Neural cell (in vitro differentiated cells): ENCODE measurements at regions not wholly inside any gene's neighbourhood (a gene's known extent, or its start where the extent isn't known, plus 50 kb on each side); places are given as distances from the start of the nearest gene placed in this dataset.
A peak's percentile ranks its signal among the peaks of the same experiment; 100 is the strongest.
"Not testable (repeated sequence)": the region's sequence is repeated elsewhere in the genome, so short reads cannot be mapped to it uniquely, and the experiment has no call there.

Experiments
- H2AFZ ChIP-seq: fragments of 200-600, 300-800 bp; sonication (generic), shearing (Covaris generic); 2 replicates; pipeline ENCODE4 v1.6.0; 2014; ENCODE audit warnings: low read depth, mild to moderate bottlenecking, antibody characterized with exemption, low read length, moderate library complexity
- H3F3A ChIP-seq: fragments of 200-600 bp; shearing (Covaris generic); 2 replicates; pipeline ENCODE4 v1.6.1; 2016; ENCODE audit warnings: mild to moderate bottlenecking, moderate library complexity, mixed read lengths, antibody characterized with exemption, low read length; ENCODE audit not compliant: insufficient read depth, poor library complexity, severe bottlenecking
- H3K27ac ChIP-seq: fragments of 200-600, 300-800 bp; sonication (generic), shearing (Covaris generic); 2 replicates; pipeline ENCODE4 v1.5.1; 2014; ENCODE audit warnings: mild to moderate bottlenecking, low read length, moderate library complexity
- H3K27me3 ChIP-seq: fragments of 300-800, 200-600 bp; sonication (generic), shearing (Covaris generic); 2 replicates; pipeline ENCODE4 v1.6.0; 2014; ENCODE audit warnings: mild to moderate bottlenecking, low read depth, low read length, moderate library complexity; ENCODE audit not compliant: insufficient read depth
- H3K36me3 ChIP-seq: fragments of 300-800, 200-600 bp; sonication (generic), shearing (Covaris generic); 2 replicates; pipeline ENCODE4 v1.5.1; 2014; ENCODE audit warnings: mild to moderate bottlenecking, antibody characterized with exemption, low read length, moderate library complexity; ENCODE audit not compliant: insufficient read depth
- H3K4me2 ChIP-seq: fragments of 300-800, 200-600 bp; sonication (generic), shearing (Covaris generic); 2 replicates; pipeline ENCODE4 v1.6.0; 2014; ENCODE audit warnings: mild to moderate bottlenecking, low read length
- H3K4me3 ChIP-seq: fragments of 300-800, 200-600 bp; sonication (generic), shearing (Covaris generic); 2 replicates; pipeline ENCODE4 v1.5.1; 2014; ENCODE audit warnings: mild to moderate bottlenecking, low read length, moderate library complexity
- H3K79me2 ChIP-seq: fragments of 200-600 bp; shearing (Covaris generic); replicated peaks from 2 replicates; pipeline ENCODE4 v1.6.0; 2014; ENCODE audit warnings: mild to moderate bottlenecking, low read length, moderate library complexity; ENCODE audit not compliant: insufficient read depth
- H3K9ac ChIP-seq: fragments of 300-800, 200-600 bp; sonication (generic), shearing (Covaris generic); 2 replicates; pipeline ENCODE4 v1.6.1; 2016; ENCODE audit warnings: mild to moderate bottlenecking, low read length, mixed read lengths
- H3K9me2 ChIP-seq: fragments of 200-600 bp; shearing (Covaris generic); 2 replicates; pipeline ENCODE4 v1.6.1; 2016; ENCODE audit warnings: mild to moderate bottlenecking, low read length, mixed read lengths; ENCODE audit not compliant: insufficient read depth
- H3K9me3 ChIP-seq: fragments of 200-600, 300-800 bp; sonication (generic), shearing (Covaris generic); 2 replicates; pipeline ENCODE4 v1.6.1; 2016; ENCODE audit warnings: mild to moderate bottlenecking, mixed run types, low read length, moderate library complexity, mixed read lengths
- H4K20me1 ChIP-seq: fragments of 200-600 bp; shearing (Covaris generic); 2 replicates; pipeline ENCODE4 v1.6.1; 2016; ENCODE audit warnings: mild to moderate bottlenecking, mixed run types; ENCODE audit not compliant: insufficient read depth
- CTCF ChIP-seq: fragments of 450-650 bp; IDR thresholded peaks from 2 replicates; pipeline ENCODE4 v1.5.1; 2014; ENCODE audit warnings: antibody characterized with exemption, mild to moderate bottlenecking, moderate library complexity; ENCODE audit not compliant: poor library complexity, severe bottlenecking
- EP300 ChIP-seq: fragments of 450-650 bp; conservative IDR thresholded peaks from 2 replicates; pipeline ENCODE4 v1.6.1; 2014; ENCODE audit warnings: antibody characterized with exemption, mild to moderate bottlenecking, moderate library complexity; ENCODE audit not compliant: poor library complexity, severe bottlenecking
- EZH2 ChIP-seq: fragments of 200-600, 300-800 bp; shearing (Covaris generic), sonication (generic); IDR thresholded peaks from 2 replicates; pipeline ENCODE4 v1.6.1; 2014; ENCODE audit warnings: antibody characterized with exemption, low read length, borderline replicate concordance, mild to moderate bottlenecking; ENCODE audit not compliant: insufficient read depth, poor library complexity, severe bottlenecking
- MXI1 ChIP-seq: fragments of 450-650 bp; conservative IDR thresholded peaks from 2 replicates; pipeline ENCODE4 v1.6.1; 2014; ENCODE audit warnings: antibody characterized with exemption, mild to moderate bottlenecking; ENCODE audit not compliant: poor library complexity, severe bottlenecking
- POLR2AphosphoS5 ChIP-seq: IDR thresholded peaks from 2 replicates; pipeline ENCODE4 v1.6.1; 2012
- RAD21 ChIP-seq: fragments of 450-650 bp; conservative IDR thresholded peaks from 2 replicates; pipeline ENCODE4 v1.6.1; 2014; ENCODE audit warnings: antibody characterized with exemption, mild to moderate bottlenecking, moderate library complexity
- SMC3 ChIP-seq: fragments of 450-650 bp; conservative IDR thresholded peaks from 2 replicates; pipeline ENCODE4 v1.6.1; 2014; ENCODE audit warnings: antibody characterized with exemption, mild to moderate bottlenecking, moderate library complexity; ENCODE audit not compliant: poor library complexity
- TAF1 ChIP-seq: IDR thresholded peaks from 2 replicates; pipeline ENCODE4 v1.6.1; 2012; ENCODE audit warnings: low read depth
- TF ChIP-seq, protein P1 (sequence below): IDR thresholded peaks from 2 replicates; pipeline ENCODE4 v1.6.1; 2012; ENCODE audit warnings: borderline replicate concordance

DNA sequence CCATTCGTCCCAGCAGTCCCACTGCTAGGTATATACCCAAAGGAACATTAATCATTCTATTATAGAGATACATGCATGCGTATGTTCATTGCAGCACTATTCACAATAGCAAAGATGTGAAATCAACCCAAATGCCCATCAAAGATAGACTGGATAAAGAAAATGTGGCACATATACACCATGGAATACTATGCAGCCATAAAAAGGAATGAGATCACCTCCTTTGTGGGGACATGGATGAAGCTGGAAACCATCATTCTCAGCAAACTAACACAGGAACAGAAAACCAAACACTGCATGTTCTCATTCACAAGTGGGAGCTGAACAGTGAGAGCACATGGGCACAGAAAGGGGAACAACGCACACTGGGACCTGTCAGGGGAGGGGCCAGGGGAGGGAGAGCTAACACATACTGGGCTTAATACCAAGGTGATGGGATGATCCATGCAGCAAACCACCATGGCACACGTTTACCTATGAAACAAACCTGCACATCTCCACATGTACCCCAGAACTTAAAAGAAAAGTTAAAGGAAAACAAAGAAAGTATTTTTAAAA is 183.3 kb upstream of the PFKP start:
- H3K9ac ChIP-seq, H3K79me2 ChIP-seq, H3K9me3 ChIP-seq, H2AFZ ChIP-seq, H3F3A ChIP-seq, H3K27me3 ChIP-seq, H3K4me2 ChIP-seq, H3K27ac ChIP-seq, H3K4me3 ChIP-seq, H4K20me1 ChIP-seq, H3K9me2 ChIP-seq, H3K36me3 ChIP-seq: not testable (repeated sequence)

DNA sequence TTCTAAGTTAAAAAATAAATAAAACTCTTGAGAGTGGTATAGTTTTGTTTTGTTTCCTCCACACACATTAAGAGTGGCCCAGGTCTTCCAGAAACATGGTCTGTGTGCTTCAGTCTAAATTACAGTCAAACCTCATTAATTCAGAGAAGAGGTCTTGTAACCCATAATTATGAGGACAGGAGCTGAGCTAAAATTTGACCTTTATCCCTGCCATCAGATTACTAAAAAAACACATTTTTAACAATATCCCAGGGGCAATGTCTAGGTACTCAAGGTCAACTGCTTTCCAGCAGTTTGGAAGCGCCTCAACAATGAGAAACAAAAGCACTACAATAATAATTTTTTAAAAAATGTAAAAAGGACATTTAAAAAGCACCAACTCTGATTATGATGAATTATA is 184.1 kb upstream of the PFKP start:
- Histone ChIP-seq H3K9me2 (no peaks in the 10 kb centered on the region), H4K20me1 (no peaks in the 10 kb centered on the region), H3K79me2 (no peaks in the 10 kb centered on the region), H3K27me3 (no peaks in the 10 kb centered on the region), H3K4me3 (no peak overlapping the region), H2AFZ (no peak overlapping the region), H3K9me3 (no peaks in the 10 kb centered on the region), H3F3A (no peaks in the 10 kb centered on the region), H3K4me2 (peak overlapping the region; percentile 15), H3K27ac (peak overlapping the region; percentile 53), H3K36me3 (no peaks in the 10 kb centered on the region), H3K9ac (no peak overlapping the region)
- no peak for TF ChIP-seq RAD21
- TF ChIP-seq EP300 = no peak

DNA sequence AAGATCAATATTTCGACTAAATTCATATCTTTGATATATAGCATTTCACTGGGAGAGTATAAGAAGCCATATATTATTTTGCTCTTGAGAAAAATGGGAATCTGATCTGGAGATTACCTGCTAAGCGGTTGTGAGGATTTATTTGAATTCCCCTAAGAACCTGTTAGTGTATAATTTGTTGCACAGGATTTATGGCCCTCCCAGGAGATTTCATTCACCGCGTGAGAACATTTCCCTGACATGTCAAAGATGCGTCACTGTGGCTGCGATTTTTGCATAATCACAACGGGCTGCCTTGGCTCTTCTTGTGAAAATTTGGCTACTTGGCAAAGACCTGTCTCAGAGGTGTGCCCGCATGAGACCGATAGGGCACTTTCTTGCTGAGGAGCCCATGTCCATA is 184.7 kb upstream of the PFKP start:
- Histone ChIP-seq H2AFZ (no peak overlapping the region), H3K9ac (no peak overlapping the region), H3K27me3 (no peaks in the 10 kb centered on the region), H3K9me3 (no peaks in the 10 kb centered on the region), H3K9me2 (no peaks in the 10 kb centered on the region), H3K4me3 (peak overlapping the region; percentile 1), H3K79me2 (no peaks in the 10 kb centered on the region), H3K4me2 (peak overlapping the region; percentile 15), H3K36me3 (no peaks in the 10 kb centered on the region), H3K27ac (peak overlapping the region; percentile 53), H4K20me1 (no peaks in the 10 kb centered on the region), H3F3A (no peaks in the 10 kb centered on the region)
- TF ChIP-seq EP300 (peak; percentile 60), RAD21 (no peak), EZH2 (no peak), CTCF (no peak), TAF1 (no peak), MXI1 (no peak), SMC3 (no peak), POLR2AphosphoS5 (peak; percentile 82)
- TF ChIP-seq, protein P1, sequence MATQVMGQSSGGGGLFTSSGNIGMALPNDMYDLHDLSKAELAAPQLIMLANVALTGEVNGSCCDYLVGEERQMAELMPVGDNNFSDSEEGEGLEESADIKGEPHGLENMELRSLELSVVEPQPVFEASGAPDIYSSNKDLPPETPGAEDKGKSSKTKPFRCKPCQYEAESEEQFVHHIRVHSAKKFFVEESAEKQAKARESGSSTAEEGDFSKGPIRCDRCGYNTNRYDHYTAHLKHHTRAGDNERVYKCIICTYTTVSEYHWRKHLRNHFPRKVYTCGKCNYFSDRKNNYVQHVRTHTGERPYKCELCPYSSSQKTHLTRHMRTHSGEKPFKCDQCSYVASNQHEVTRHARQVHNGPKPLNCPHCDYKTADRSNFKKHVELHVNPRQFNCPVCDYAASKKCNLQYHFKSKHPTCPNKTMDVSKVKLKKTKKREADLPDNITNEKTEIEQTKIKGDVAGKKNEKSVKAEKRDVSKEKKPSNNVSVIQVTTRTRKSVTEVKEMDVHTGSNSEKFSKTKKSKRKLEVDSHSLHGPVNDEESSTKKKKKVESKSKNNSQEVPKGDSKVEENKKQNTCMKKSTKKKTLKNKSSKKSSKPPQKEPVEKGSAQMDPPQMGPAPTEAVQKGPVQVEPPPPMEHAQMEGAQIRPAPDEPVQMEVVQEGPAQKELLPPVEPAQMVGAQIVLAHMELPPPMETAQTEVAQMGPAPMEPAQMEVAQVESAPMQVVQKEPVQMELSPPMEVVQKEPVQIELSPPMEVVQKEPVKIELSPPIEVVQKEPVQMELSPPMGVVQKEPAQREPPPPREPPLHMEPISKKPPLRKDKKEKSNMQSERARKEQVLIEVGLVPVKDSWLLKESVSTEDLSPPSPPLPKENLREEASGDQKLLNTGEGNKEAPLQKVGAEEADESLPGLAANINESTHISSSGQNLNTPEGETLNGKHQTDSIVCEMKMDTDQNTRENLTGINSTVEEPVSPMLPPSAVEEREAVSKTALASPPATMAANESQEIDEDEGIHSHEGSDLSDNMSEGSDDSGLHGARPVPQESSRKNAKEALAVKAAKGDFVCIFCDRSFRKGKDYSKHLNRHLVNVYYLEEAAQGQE = no peak
